KOPT-K1 (cell line): ENCODE measurements at regions not wholly inside any gene's neighbourhood (a gene's known extent, or its start where the extent isn't known, plus 50 kb on each side); places are given as distances from the start of the nearest gene placed in this dataset.
"Not testable (repeated sequence)": the region's sequence is repeated elsewhere in the genome, so short reads cannot be mapped to it uniquely, and the experiment has no call there.

Experiments used
- H3K27ac ChIP-seq: fragments of 200-600 bp; sonication (generic); 2 replicates; pipeline ENCODE4 v1.5.1; 2016; ENCODE audit warnings: antibody characterized with exemption, mild to moderate bottlenecking, low read depth, low read length; ENCODE audit not compliant: poor library complexity, severe bottlenecking
- H3K36me3 ChIP-seq: fragments of 200-600 bp; sonication (generic); 2 replicates; pipeline ENCODE4 v1.5.1; 2017; ENCODE audit warnings: antibody characterized with exemption, mild to moderate bottlenecking, low read length, moderate library complexity; ENCODE audit not compliant: insufficient read depth
- H3K9me3 ChIP-seq: fragments of 200-600 bp; sonication (generic); 2 replicates; pipeline ENCODE4 v1.5.1; 2017; ENCODE audit warnings: antibody characterized with exemption, low read length, mild to moderate bottlenecking; ENCODE audit not compliant: insufficient read depth, poor library complexity, severe bottlenecking

- Histone ChIP-seq H3K9me3 (no peaks in the 10 kb centered on the region), H3K36me3 (no peaks in the 10 kb centered on the region), H3K27ac (no peak overlapping the region)
These were observed 66.1 kb upstream of the MAML3 start for GRCh38 chr4:140220058-140220457.

GRCh38 chr4:140219567-140219966 lies 65.6 kb upstream of the MAML3 start:
- Histone ChIP-seq H3K27ac (no peak overlapping the region), H3K36me3 (no peaks in the 10 kb centered on the region), H3K9me3 (no peaks in the 10 kb centered on the region)

GRCh38 chr4:140219070-140219469 lies 65.1 kb upstream of the MAML3 start:
- H3K27ac ChIP-seq, H3K9me3 ChIP-seq, H3K36me3 ChIP-seq: not testable (repeated sequence)

GRCh38 chr4:140213749-140214148 lies 59.8 kb upstream of the MAML3 start:
- Histone ChIP-seq H3K27ac (no peak overlapping the region), H3K36me3 (no peaks in the 10 kb centered on the region), H3K9me3 (no peaks in the 10 kb centered on the region)

- H3K36me3 ChIP-seq, result no peaks in the 10 kb centered on the region
- H3K9me3 ChIP-seq, result no peaks in the 10 kb centered on the region
- H3K27ac ChIP-seq, result no peak overlapping the region
These were observed 59.1 kb upstream of the MAML3 start for GRCh38 chr4:140213116-140213515.

GRCh38 chr4:140212646-140213045 lies 58.7 kb upstream of the MAML3 start:
- H3K36me3 ChIP-seq, result no peaks in the 10 kb centered on the region
- no peak overlapping the region for H3K27ac ChIP-seq
- H3K9me3 ChIP-seq, result no peaks in the 10 kb centered on the region

- no peaks in the 10 kb centered on the region for H3K36me3 ChIP-seq
- H3K9me3 ChIP-seq, result no peaks in the 10 kb centered on the region
- no peak overlapping the region for H3K27ac ChIP-seq
These were observed 58.2 kb upstream of the MAML3 start for GRCh38 chr4:140212194-140212593.

- no peaks in the 10 kb centered on the region for H3K36me3 ChIP-seq
- H3K27ac ChIP-seq, result no peak overlapping the region
- H3K9me3 ChIP-seq, result no peaks in the 10 kb centered on the region
These were observed 57.7 kb upstream of the MAML3 start for GRCh38 chr4:140211693-140212092.

- H3K27ac ChIP-seq, result no peak overlapping the region
- no peaks in the 10 kb centered on the region for H3K9me3 ChIP-seq
- H3K36me3 ChIP-seq, result no peaks in the 10 kb centered on the region
These were observed 57.2 kb upstream of the MAML3 start for GRCh38 chr4:140211161-140211560.

- Histone ChIP-seq H3K9me3 (no peaks in the 10 kb centered on the region), H3K36me3 (no peaks in the 10 kb centered on the region), H3K27ac (no peak overlapping the region)
These were observed 54.9 kb upstream of the MAML3 start for GRCh38 chr4:140208921-140209320.
